Endodermal cell (in vitro differentiated cells): ENCODE measurements at regions not wholly inside any gene's neighbourhood (a gene's known extent, or its start where the extent isn't known, plus 50 kb on each side); places are given as distances from the start of the nearest gene placed in this dataset.

Experiments
- DNase-seq: peaks from one replicate; pipeline ENCODE4 v3.0.0-alpha.2; 2017
- H3K27ac ChIP-seq: 2 replicates; pipeline ENCODE4 v1.5.1; 2013; ENCODE audit warnings: mild to moderate bottlenecking, low read depth, low read length, moderate library complexity
- H3K27me3 ChIP-seq: 2 replicates; pipeline ENCODE4 v1.6.1; 2013; ENCODE audit warnings: mild to moderate bottlenecking, low read length, moderate library complexity; ENCODE audit not compliant: insufficient read depth, control insufficient read depth, poor library complexity, severe bottlenecking
- H3K36me3 ChIP-seq: 2 replicates; pipeline ENCODE4 v1.7.0; 2013; ENCODE audit warnings: mild to moderate bottlenecking, low read length, moderate library complexity; ENCODE audit not compliant: control insufficient read depth, insufficient read depth
- H3K4me1 ChIP-seq: one replicate; pipeline ENCODE4 v1.7.0; 2013; ENCODE audit warnings: low read length; ENCODE audit not compliant: control insufficient read depth, insufficient read depth
- H3K4me3 ChIP-seq: 2 replicates; pipeline ENCODE4 v1.5.1; 2013; ENCODE audit warnings: mild to moderate bottlenecking, low read length, moderate library complexity
- H3K9ac ChIP-seq: 2 replicates; pipeline ENCODE4 v1.6.1; 2013; ENCODE audit warnings: mild to moderate bottlenecking, low read length, moderate library complexity; ENCODE audit not compliant: poor library complexity, severe bottlenecking; ENCODE audit errors: extremely low read depth
- H3K9me3 ChIP-seq: 2 replicates; pipeline ENCODE4 v1.6.1; 2013; ENCODE audit warnings: mild to moderate bottlenecking, low read length, moderate library complexity; ENCODE audit not compliant: control insufficient read depth
- H3K27ac Mint-ChIP-seq: 2 replicates; pipeline ENCODE4 v1.8.0; 2020; ENCODE audit warnings: mixed read lengths
- H3K27me3 Mint-ChIP-seq: 2 replicates; pipeline ENCODE4 v1.8.0; 2021; ENCODE audit warnings: mild to moderate bottlenecking, mixed read lengths; ENCODE audit not compliant: insufficient read depth
- H3K36me3 Mint-ChIP-seq: 2 replicates; pipeline ENCODE4 v1.8.0; 2020; ENCODE audit warnings: low read depth, mixed read lengths
- H3K4me1 Mint-ChIP-seq: 2 replicates; pipeline ENCODE4 v1.8.0; 2020; ENCODE audit warnings: mixed read lengths
- H3K4me3 Mint-ChIP-seq: 2 replicates; pipeline ENCODE4 v1.8.0; 2020; ENCODE audit warnings: mild to moderate bottlenecking, moderate library complexity, mixed read lengths
- H3K9me3 Mint-ChIP-seq: 2 replicates; pipeline ENCODE4 v1.8.0; 2020; ENCODE audit warnings: mild to moderate bottlenecking, mixed read lengths
- CTCF ChIP-seq: fragments of 200-600 bp; sonication (generic); conservative IDR thresholded peaks from 2 replicates; pipeline ENCODE4 v1.5.0; 2021; ENCODE audit warnings: antibody characterized with exemption, mild to moderate bottlenecking
- WGBS, 2 experiments: methylation state at CpG; one replicate each; pipeline versions ENCODE4 v1.1.5 to v1.1.7; 2013; ENCODE audit warnings: missing lambda C conversion rate in 2 of 2, mixed read lengths in 1 of 2; ENCODE audit not compliant: insufficient coverage in 1 of 2, insufficient read length in 1 of 2; 5-methylcytosine and 5-hydroxymethylcytosine counted together

- WGBS, 2 experiments: 85 to 100% methylated on average over 2 to 3 of the region's 3 CpGs
- Mint-ChIP-seq H3K9me3 (peaks cover 2% of the 10 kb centered on the region), H3K36me3 (no peaks in the 10 kb centered on the region), H3K27ac (no peak overlapping the region), H3K4me3 (no peak overlapping the region), H3K4me1 (no peaks in the 10 kb centered on the region), H3K27me3 (no peaks in the 10 kb centered on the region)
- H3K27me3 ChIP-seq: no peaks in the 10 kb centered on the region
- H3K9me3 ChIP-seq: no peaks in the 10 kb centered on the region
- H3K4me1 ChIP-seq: no peaks in the 10 kb centered on the region
- H3K9ac ChIP-seq: no peak overlapping the region
- no peak for DNase-seq
- TF ChIP-seq CTCF: no peak
- H3K27ac ChIP-seq: no peak overlapping the region
- H3K4me3 ChIP-seq: no peak overlapping the region
- no peaks in the 10 kb centered on the region for H3K36me3 ChIP-seq
These were observed 517.5 kb upstream of the SPHKAP start for GRCh38 chr2:228698963-228699362.

- Histone ChIP-seq H3K4me3 (no peak overlapping the region), H3K36me3 (no peaks in the 10 kb centered on the region), H3K27me3 (no peaks in the 10 kb centered on the region), H3K27ac (no peak overlapping the region), H3K9ac (no peak overlapping the region), H3K9me3 (no peaks in the 10 kb centered on the region), H3K4me1 (no peaks in the 10 kb centered on the region)
- Mint-ChIP-seq H3K27ac (no peak overlapping the region), H3K4me3 (no peak overlapping the region), H3K9me3 (peaks cover 2% of the 10 kb centered on the region), H3K36me3 (no peaks in the 10 kb centered on the region), H3K4me1 (no peaks in the 10 kb centered on the region), H3K27me3 (no peaks in the 10 kb centered on the region)
- 94% methylated on average over 3 of the region's 3 CpGs; no CpG with 5 or more reads in 1 of the 2 experiments for WGBS, 2 experiments
- DNase-seq: no peak
- no peak for TF ChIP-seq CTCF
These were observed 516.0 kb upstream of the SPHKAP start for GRCh38 chr2:228697456-228697855.

GRCh38 chr2:228690681-228691080 is 509.2 kb upstream of the SPHKAP start:
- Mint-ChIP-seq H3K36me3 (no peaks in the 10 kb centered on the region), H3K27ac (no peak overlapping the region), H3K9me3 (no peaks in the 10 kb centered on the region), H3K4me3 (no peak overlapping the region), H3K27me3 (no peaks in the 10 kb centered on the region), H3K4me1 (no peaks in the 10 kb centered on the region)
- no peaks in the 10 kb centered on the region for H3K4me1 ChIP-seq
- no peak overlapping the region for H3K9ac ChIP-seq
- no peak for TF ChIP-seq CTCF
- DNase-seq: peak; percentile 45
- H3K36me3 ChIP-seq: no peaks in the 10 kb centered on the region
- H3K27ac ChIP-seq: no peak overlapping the region
- 76 to 90% methylated on average over 4 to 7 of the region's 7 CpGs for WGBS, 2 experiments
- no peaks in the 10 kb centered on the region for H3K27me3 ChIP-seq
- H3K9me3 ChIP-seq: no peaks in the 10 kb centered on the region
- no peak overlapping the region for H3K4me3 ChIP-seq
